OCI-LY3 (cell line): ENCODE measurements at regions not wholly inside any gene's neighbourhood (a gene's known extent, or its start where the extent isn't known, plus 50 kb on each side); places are given as distances from the start of the nearest gene placed in this dataset.

Source experiments
- EZH2phosphoT487 ChIP-seq: fragments of 200-600 bp; shearing (Covaris generic); IDR thresholded peaks from 2 replicates; pipeline ENCODE4 v1.6.1; 2018; ENCODE audit warnings: antibody characterized with exemption, mixed run types, low read depth
- TF ChIP-seq, protein P1 (sequence below): fragments of 200-600, 300-600 bp; sonication (generic); IDR thresholded peaks from 2 replicates; pipeline ENCODE4 v1.5.1; 2014; ENCODE audit warnings: antibody characterized with exemption, low read length, low read depth

DNA sequence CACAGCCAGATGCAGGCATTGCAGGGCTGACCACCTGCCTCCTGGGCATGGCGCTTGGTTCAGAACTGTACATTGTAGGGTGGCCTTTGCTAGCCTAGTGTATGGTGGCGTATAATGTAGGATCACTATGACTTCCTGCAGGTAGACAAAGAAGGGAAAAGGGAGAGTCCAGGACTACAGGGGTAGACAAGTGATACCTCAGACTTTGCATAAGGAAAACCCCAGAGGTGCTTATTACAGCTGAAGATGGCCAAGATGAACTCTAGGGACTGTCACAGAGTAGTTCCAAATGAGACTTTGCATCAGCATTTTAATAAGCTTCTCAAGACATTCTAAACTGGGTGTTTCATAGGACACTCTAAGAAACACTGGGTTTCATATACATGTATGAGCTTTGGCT, 116.4 kb upstream of the PUDP start:
- TF ChIP-seq, protein P1, sequence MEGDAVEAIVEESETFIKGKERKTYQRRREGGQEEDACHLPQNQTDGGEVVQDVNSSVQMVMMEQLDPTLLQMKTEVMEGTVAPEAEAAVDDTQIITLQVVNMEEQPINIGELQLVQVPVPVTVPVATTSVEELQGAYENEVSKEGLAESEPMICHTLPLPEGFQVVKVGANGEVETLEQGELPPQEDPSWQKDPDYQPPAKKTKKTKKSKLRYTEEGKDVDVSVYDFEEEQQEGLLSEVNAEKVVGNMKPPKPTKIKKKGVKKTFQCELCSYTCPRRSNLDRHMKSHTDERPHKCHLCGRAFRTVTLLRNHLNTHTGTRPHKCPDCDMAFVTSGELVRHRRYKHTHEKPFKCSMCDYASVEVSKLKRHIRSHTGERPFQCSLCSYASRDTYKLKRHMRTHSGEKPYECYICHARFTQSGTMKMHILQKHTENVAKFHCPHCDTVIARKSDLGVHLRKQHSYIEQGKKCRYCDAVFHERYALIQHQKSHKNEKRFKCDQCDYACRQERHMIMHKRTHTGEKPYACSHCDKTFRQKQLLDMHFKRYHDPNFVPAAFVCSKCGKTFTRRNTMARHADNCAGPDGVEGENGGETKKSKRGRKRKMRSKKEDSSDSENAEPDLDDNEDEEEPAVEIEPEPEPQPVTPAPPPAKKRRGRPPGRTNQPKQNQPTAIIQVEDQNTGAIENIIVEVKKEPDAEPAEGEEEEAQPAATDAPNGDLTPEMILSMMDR, result no peak
- no peak for TF ChIP-seq EZH2phosphoT487
